Upper lobe of right lung (tissue), 1 donor: ENCODE measurements at regions not wholly inside any gene's neighbourhood (a gene's known extent, or its start where the extent isn't known, plus 50 kb on each side); places are given as distances from the start of the nearest gene placed in this dataset.
"Not testable (repeated sequence)": the region's sequence is repeated elsewhere in the genome, so short reads cannot be mapped to it uniquely, and the experiment has no call there.

Experiments used
- ATAC-seq: fragments of 200-7000 bp; cut with Tn5 transposase; one replicate; pipeline ENCODE4 v1.9.1; 2020; ENCODE audit warnings: mild to moderate bottlenecking, moderate library complexity
- DNase-seq: peaks from one replicate; pipeline ENCODE4 v3.0.0-alpha.2; 2020
- H3K27ac ChIP-seq: fragments of 200-600 bp; one replicate; pipeline ENCODE4 v1.8.0; 2022
- H3K27me3 ChIP-seq: fragments of 200-600 bp; one replicate; pipeline ENCODE4 v1.8.0; 2022; ENCODE audit warnings: mild to moderate bottlenecking
- H3K36me3 ChIP-seq: fragments of 200-600 bp; one replicate; pipeline ENCODE4 v1.8.0; 2022
- H3K4me1 ChIP-seq: fragments of 200-600 bp; one replicate; pipeline ENCODE4 v1.8.0; 2022
- H3K4me3 ChIP-seq: fragments of 200-600 bp; one replicate; pipeline ENCODE4 v1.8.0; 2022; ENCODE audit warnings: mild to moderate bottlenecking
- H3K9me3 ChIP-seq: fragments of 200-600 bp; one replicate; pipeline ENCODE4 v1.8.0; 2022
- intact Hi-C: fragments of 100-400 bp; cut with DNase I; formaldehyde crosslinking; loops from one replicate; pipeline ENCODE4 v1.11.0; 2022
- TF ChIP-seq, protein P1 (sequence below): fragments of 200-600 bp; IDR thresholded peaks from one replicate; pipeline ENCODE4 v1.8.0; 2022; ENCODE audit warnings: antibody characterized with exemption
- donor health status: DM: no; HTN: yes; CAD: no; lungs with severe emphysema.

DNA sequence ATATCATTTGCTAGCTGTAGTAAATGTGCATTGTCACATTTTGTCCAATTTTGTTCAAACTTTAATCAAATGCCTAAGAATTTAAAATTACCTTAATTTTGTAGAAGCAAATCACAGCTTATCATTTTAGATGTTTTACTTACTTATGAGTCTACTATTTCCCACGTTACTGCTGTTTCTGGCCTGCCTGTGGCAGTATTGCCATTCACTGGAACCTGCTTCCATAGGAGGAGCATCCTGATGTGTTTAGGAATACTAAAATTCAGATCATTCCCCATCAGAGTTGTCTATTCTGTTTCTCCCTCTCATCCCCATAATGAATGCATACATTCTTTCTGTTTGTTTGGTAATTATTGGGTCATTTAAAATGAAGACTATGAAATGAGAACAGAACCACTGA is 119.5 kb upstream of the SNRPN start:
- TF ChIP-seq, protein P1, sequence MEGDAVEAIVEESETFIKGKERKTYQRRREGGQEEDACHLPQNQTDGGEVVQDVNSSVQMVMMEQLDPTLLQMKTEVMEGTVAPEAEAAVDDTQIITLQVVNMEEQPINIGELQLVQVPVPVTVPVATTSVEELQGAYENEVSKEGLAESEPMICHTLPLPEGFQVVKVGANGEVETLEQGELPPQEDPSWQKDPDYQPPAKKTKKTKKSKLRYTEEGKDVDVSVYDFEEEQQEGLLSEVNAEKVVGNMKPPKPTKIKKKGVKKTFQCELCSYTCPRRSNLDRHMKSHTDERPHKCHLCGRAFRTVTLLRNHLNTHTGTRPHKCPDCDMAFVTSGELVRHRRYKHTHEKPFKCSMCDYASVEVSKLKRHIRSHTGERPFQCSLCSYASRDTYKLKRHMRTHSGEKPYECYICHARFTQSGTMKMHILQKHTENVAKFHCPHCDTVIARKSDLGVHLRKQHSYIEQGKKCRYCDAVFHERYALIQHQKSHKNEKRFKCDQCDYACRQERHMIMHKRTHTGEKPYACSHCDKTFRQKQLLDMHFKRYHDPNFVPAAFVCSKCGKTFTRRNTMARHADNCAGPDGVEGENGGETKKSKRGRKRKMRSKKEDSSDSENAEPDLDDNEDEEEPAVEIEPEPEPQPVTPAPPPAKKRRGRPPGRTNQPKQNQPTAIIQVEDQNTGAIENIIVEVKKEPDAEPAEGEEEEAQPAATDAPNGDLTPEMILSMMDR, result no peak
- Histone ChIP-seq H3K27me3 (no peaks in the 10 kb centered on the region), H3K27ac (no peak overlapping the region), H3K36me3 (no peaks in the 10 kb centered on the region), H3K9me3 (no peaks in the 10 kb centered on the region), H3K4me3 (no peak overlapping the region), H3K4me1 (no peaks in the 10 kb centered on the region)
- DNase-seq, result no peak
- no peak for ATAC-seq
- intact Hi-C loops, result no loop called here

DNA sequence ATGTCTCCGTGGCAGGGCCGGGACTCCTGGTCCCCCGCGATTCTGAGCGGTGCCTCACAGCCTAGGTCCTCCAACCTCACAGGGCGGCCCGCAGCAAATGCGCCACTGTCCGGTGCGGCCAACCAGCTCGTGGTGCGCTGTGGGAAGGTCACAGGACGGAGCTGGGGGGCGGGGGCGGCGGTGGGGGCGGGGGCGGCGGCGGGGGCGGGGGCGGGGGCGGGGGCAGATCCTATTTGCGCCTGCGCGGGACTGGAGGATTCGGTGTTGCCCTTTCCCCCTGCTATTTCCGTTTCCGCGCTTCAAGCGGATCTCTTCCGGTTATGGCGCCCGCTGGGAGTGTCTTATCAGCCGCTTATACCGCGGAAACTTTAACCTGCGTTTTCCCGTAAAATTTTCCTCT is 106.7 kb upstream of the SNRPN start:
- DNase-seq (no peak), ATAC-seq (peak; percentile 26)
- TF ChIP-seq, protein P1, result no peak
- intact Hi-C loops, result no loop called here
- Histone ChIP-seq H3K4me1 (no peaks in the 10 kb centered on the region), H3K9me3 (no peaks in the 10 kb centered on the region), H3K4me3 (peak overlapping the region; percentile 26), H3K36me3 (no peaks in the 10 kb centered on the region), H3K27ac (no peak overlapping the region), H3K27me3 (no peaks in the 10 kb centered on the region)

DNA sequence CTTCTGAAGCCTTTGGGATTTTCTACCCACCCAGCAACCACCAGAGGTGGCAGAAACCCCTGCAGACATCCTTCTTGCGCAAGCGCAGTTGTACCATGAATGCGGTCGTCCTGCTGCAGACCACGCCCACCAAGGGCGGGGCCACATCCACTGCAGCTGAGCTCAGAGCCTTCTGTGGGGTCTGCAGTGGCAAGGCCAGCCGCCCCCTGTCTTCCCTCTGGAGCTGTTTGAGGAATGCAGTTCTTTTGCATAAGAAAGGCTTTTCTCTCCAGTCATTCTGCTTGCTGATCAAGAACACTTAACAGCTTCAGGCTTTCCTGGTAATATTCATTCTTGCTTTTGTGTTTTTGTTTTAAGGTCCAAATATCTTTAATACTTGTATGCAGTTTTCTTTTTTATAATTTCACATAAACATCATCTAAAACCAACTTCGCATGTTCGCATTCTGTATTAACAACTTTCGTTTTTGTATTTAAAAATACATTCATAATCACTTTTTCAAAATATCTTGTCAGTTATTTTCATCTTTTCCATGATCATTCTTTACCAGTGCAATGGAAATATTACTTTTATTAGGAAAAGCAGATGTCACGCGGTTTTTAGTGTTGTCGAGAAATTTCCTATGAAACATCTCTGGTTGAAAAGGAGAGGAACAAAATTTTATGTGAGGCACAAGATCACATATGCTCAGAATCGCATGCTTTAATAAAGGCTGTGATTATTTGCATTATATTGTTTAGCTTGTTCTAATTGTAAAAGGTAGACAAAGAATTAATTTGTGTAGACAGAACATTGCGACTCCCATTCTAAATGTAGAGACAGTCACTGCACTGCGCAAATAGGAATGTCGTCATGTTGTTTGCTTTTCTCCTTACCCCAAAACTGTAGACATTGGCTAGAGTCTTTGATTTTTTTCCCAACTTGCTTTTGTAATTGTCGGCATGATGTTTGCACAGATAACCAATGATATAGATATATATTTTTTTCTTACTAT is 98.1 kb upstream of the SNRPN start:
- Histone ChIP-seq H3K27me3 (peaks cover 12% of the 10 kb centered on the region), H3K4me3 (no peak overlapping the region), H3K9me3 (no peaks in the 10 kb centered on the region), H3K27ac (no peak overlapping the region), H3K4me1 (no peaks in the 10 kb centered on the region), H3K36me3 (no peaks in the 10 kb centered on the region)
- TF ChIP-seq, protein P1, result no peak
- DNase-seq (no peak), ATAC-seq (no peak)
- intact Hi-C loops, result no loop called here

DNA sequence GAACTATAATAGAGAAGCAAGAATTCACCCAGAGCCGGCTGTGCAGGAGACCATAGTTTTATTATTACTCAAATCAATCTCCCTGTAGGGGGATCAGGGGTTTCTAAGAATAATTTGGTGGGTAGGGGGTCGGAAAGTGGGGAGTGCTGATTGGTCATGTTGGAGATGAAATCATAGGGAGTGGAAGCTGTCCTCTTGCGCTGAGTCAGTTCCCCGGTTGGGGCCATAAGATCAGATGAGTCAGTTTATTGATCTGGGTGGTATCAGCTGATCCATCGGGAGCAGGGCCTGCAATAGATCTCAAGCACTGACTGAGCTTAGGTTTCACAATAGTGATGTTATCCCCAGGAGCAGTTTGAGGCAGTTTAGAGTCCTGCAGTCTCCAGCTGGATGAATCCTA is 97.0 kb upstream of the SNRPN start:
- ATAC-seq, result no peak
- no peaks in the 10 kb centered on the region for H3K4me1 ChIP-seq
- H3K9me3 ChIP-seq, result no peaks in the 10 kb centered on the region
- H3K36me3 ChIP-seq, result no peaks in the 10 kb centered on the region
- TF ChIP-seq, protein P1, result no peak
- H3K4me3 ChIP-seq, result no peak overlapping the region
- H3K27ac ChIP-seq, result no peak overlapping the region
- no peak for DNase-seq
- intact Hi-C loops, result no loop called here
- H3K27me3 ChIP-seq, result peaks cover 12% of the 10 kb centered on the region

DNA sequence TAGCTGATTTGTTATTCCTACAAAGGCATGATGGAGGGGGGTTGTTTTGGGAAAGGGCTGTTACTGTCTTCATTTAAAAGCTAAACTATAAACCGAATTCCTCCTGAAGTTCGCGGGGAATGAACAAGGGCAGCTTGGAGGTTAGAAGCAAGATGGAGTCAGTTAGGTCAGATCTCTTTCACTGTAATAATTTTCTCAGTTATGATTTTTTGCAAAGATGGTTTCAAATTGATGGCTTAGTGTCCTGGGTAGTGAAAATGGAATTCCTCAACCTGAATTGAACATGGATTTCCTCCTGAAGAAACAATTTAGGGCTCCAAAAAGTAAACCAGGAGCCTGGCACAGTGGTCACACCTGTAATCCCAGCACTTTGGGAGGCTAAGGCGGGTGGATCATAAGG is 96.6 kb upstream of the SNRPN start:
- H3K4me3 ChIP-seq, intact Hi-C loops, ATAC-seq, H3K27ac ChIP-seq, DNase-seq, H3K36me3 ChIP-seq, H3K4me1 ChIP-seq, H3K9me3 ChIP-seq: not testable (repeated sequence)
- peaks cover 12% of the 10 kb centered on the region for H3K27me3 ChIP-seq

DNA sequence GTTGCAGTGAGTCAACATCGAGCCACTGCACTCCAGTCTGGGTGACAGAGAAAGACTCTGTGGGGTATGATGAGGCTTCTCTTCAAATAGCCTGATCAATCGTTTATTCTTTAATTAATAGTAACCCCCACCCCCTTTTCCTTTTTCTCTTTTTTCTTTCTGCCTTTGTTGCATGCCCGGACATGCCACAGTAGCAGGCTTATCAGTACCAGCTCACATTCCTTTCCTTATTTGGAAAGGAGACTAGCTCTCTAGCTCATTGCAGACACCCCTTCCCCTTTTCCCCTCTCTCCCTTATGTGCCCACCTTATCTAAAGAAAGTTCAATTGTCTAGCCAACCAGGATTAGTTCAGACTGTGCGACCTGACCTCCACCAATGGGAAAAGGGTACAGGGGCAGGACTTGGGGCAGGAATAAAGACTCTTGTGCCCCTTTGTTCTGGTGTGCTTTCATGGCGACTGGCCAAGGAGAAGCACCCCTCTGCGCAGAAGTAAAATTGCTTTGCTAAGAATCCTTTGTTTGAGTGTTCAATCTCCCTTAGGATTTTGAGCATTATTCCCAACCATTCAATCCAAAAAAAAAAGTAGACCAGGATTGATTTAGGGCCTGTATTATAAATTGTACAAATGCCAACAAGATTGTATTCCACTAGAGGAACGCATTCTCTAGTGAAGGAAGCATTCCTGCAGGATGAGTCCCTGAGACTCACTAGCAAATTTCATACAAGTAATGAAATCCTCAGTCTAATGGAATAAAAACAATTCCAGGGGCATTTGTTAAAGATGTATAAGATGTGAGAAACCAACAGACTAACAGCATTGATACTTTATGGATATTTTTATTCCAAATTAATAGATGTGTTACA is 95.8 kb upstream of the SNRPN start:
- ATAC-seq, result no peak
- Histone ChIP-seq H3K27ac (no peak overlapping the region), H3K4me3 (no peak overlapping the region), H3K4me1 (no peaks in the 10 kb centered on the region), H3K36me3 (no peaks in the 10 kb centered on the region), H3K9me3 (no peaks in the 10 kb centered on the region), H3K27me3 (peaks cover 12% of the 10 kb centered on the region)
- TF ChIP-seq, protein P1, result no peak
- intact Hi-C loops, result no loop called here
- DNase-seq, result no peak
